ENCODE measurements at regions not wholly inside any gene's neighbourhood (a gene's known extent, or its start where the extent isn't known, plus 50 kb on each side); places are given as distances from the start of the nearest gene placed in this dataset.

DNA sequence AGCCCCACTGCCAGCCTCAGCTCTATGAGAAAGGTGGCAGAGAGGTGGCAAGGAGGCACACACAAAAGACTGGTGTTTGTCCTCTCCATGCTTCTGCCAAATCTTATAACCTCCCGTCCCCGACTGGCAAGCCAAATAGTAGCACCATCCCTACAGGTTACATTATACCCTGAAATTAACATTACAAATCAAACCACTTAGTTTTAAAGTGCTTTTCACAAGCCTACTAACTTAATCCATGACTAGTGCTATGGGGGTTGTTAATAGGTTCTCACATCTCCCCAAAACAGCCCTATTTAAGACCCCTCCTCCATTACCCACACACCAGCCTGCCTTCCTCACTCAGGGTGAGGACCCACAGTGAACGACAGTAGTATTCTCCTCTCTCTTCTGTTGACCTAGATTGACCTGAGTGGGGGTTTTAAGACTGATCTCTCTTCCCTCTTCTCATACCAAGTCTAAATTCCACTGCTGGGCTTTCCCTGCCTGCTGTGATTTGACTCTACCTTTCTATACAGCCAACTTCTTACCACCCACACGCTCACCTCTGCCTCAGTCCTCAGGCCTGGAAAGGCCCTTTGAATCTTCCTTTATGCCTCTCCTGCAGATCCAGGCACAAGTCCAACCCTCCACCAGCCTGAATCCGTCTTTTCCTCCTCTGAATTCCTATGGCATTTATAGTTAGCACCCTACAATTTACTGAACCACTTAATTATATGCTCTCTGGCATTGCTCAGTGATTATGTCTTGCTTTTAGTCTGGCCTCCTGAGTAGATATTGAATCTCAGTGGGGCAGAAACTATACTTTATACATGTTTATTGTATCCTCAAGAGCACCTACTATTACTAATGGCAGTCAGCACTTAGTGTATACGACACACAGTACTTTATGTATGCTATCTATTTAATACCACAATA, 116.1 kb downstream of the TMEM174 start:
- TF ChIP-seq, protein P1, sequence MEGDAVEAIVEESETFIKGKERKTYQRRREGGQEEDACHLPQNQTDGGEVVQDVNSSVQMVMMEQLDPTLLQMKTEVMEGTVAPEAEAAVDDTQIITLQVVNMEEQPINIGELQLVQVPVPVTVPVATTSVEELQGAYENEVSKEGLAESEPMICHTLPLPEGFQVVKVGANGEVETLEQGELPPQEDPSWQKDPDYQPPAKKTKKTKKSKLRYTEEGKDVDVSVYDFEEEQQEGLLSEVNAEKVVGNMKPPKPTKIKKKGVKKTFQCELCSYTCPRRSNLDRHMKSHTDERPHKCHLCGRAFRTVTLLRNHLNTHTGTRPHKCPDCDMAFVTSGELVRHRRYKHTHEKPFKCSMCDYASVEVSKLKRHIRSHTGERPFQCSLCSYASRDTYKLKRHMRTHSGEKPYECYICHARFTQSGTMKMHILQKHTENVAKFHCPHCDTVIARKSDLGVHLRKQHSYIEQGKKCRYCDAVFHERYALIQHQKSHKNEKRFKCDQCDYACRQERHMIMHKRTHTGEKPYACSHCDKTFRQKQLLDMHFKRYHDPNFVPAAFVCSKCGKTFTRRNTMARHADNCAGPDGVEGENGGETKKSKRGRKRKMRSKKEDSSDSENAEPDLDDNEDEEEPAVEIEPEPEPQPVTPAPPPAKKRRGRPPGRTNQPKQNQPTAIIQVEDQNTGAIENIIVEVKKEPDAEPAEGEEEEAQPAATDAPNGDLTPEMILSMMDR (IDR thresholded peaks at IDR 0.05; ENCODE audit: extremely low read depth, missing control alignments) = no peak
- DNase-seq (ENCODE audit: low spot score) = no peak

DNA sequence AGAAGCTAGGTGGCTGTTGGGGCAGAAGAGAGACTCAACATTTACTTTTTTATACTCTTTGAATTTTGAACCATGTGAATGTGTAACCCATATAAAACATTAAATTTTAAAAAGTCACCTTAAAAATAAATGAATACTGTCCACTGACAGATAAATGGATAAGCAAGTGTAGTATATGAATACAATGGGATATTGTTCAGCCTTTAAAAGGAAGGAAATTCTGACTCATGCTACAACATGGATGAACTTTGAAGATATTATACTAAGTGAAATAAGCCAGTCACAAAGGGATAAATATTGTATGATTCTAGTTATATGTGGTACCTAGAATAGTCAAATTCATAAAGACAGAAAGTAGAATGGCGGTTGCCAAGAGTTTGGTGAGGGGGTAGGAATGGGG, 113.9 kb downstream of the TMEM174 start:
- TF ChIP-seq, protein P1 (IDR thresholded peaks at IDR 0.05; ENCODE audit: extremely low read depth, missing control alignments) = no peak
- no peak for DNase-seq (ENCODE audit: low spot score)

DNA sequence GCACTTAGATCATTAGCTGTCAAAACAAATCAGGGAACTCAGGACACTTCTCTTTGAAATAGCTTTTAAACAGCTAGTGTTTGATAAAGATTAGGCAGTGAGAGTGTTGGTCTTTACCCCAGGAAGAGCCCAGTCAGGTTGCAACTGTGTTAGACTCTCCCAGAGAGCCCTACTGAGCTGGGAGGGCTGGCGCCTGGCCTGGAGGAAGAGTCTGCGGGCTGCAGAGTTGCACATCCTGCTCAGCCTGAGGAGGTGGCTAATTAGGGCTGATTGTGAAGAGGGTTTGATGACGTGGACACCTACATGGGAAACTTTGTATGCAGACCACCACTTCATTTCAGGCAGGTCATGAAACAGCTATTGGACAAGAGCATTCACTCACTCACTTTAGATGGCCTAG, 112.0 kb downstream of the TMEM174 start:
- TF ChIP-seq, protein P1 (IDR thresholded peaks at IDR 0.05; ENCODE audit: extremely low read depth, missing control alignments) = no peak

DNA sequence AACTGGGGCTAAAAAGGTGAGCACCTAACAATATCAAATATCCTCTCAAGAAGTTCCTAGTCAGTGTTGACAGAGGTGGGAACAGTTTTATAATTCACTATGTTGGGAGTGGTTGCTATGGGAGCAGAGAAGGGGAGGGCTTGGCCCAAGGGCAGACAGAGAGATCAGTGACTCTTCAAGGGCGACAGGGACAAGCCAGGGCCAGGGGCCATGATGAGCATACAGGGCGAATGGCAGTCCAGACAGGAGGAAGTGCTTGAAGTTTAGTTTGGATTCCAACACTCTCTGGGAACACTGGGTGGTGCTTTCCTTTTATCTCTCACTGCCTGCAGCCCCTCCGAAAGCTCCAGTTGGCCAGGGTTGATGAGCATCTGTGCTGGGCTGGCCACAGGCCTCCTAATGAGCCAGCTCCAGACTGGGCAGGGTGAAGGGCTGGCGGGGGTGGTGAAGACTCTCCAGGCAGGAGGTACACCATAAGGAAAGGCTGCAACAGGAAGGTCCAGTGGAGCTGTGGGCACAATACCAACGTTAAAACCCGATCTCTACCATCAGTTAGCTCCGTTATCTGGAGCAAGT, 111.3 kb downstream of the TMEM174 start:
- no peak for DNase-seq (ENCODE audit: low spot score)
- TF ChIP-seq, protein P1 (IDR thresholded peaks at IDR 0.05; ENCODE audit: extremely low read depth, missing control alignments) = no peak

More for the DNA sequence above, 112.0 kb downstream of the TMEM174 start:
- no peak for DNase-seq (ENCODE audit: low spot score)

DNA sequence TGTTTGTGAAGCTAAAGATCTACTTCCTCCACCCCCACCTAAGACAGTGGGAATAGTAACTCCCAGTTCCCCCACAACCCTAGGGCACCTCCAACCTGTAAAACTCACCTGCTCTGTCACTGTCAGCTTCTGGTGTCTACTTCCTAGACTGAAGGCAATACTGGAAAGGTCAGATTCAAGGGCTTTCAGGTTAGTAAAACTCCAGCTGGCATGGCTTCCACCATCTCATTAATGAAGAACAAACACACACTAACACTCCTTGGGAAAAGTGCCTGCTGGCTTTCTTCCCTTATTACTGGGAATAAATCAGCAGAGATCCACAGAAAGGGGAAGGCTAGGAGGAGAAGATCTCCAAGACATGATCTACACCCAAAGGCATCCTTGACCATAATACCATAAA, 109.9 kb downstream of the TMEM174 start:
- no peak for DNase-seq (ENCODE audit: low spot score)
- TF ChIP-seq, protein P1 (IDR thresholded peaks at IDR 0.05; ENCODE audit: extremely low read depth, missing control alignments) = no peak

DNA sequence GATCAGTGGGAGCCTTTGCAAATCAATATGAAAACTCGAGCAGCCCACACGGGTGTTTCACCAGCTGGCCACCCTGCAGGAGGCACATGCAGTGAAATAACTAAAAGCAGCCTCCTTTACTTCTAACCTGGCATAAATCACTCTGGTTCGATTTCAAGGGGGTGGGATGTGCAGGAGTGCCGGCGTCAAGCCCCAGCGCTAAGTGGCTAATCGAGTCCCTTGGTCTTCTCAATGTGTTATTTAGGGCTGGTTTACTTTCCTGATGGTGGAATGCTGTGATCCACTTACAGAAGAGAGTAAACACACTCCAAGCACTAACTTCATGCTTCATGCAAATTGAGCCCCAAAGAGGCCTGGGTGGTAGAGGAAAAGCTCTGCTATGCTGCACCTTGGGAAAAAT, 109.4 kb downstream of the TMEM174 start:
- DNase-seq (ENCODE audit: low spot score) = no peak
- TF ChIP-seq, protein P1 (IDR thresholded peaks at IDR 0.05; ENCODE audit: extremely low read depth, missing control alignments) = no peak
